ENCODE measurements at regions not wholly inside any gene's neighbourhood (a gene's known extent, or its start where the extent isn't known, plus 50 kb on each side); places are given as distances from the start of the nearest gene placed in this dataset.

DNA sequence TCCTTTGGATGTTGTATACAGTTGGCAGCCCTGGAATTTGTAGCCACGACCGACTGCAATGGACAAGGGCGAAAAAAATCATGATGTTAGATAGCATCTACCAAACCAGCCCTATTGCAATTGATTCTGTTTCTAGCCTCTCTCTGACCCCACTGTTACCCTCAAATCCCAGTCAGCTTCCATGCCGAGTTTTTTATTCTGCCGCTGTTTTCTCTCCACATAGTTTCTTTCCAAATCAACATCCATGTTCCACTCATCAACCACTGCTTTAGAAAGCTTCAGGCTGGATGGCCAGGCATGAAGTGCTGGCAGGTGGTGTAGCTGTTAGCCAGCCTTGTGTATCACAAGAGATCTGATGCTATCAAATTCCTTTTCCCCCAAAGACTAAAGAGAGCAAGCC is 272.8 kb downstream of the FIGN start:
- no peak for DNase-seq (ENCODE audit: extremely low read depth, low read depth)

- no peak for DNase-seq (ENCODE audit: extremely low read depth, low read depth)
These were observed 275.8 kb downstream of the FIGN start for GRCh38 chr2:163459986-163460385.

DNA sequence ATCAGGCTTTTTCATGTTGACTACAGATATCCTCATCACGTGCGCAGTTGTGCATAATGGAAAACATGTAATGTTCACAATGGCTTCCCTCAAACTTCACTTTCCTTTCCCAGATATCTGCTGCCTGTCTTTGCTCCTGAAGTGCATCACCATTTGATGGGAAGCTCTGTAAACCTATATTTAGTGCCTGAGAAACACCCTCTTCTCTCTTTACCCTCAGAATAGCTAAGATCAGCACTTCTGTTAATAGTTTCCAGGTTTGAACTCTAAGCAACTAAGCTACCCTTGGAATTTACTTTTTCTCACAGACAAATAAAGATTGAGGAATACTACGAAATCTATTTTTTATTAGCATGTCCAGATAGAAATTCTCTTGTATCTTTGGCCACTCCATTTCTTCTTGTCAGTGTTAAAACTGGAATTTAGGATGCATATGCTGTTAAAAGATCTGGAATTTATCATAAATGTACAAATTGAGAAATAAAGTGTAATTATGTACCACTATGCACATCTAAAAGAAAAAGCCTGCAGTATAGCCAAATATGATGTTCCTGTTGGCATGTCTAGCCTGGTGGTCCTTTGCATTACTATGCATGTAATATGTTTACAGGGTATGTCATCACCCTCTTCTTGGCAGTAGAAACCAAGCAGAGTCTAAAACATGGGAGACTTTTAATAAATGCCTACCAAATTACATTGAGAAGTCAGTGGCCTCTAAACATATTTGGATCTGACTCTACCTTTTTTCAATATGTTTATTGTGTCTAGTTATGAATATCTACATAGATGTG is 278.7 kb downstream of the FIGN start:
- no peak for DNase-seq (ENCODE audit: extremely low read depth, low read depth)

DNA sequence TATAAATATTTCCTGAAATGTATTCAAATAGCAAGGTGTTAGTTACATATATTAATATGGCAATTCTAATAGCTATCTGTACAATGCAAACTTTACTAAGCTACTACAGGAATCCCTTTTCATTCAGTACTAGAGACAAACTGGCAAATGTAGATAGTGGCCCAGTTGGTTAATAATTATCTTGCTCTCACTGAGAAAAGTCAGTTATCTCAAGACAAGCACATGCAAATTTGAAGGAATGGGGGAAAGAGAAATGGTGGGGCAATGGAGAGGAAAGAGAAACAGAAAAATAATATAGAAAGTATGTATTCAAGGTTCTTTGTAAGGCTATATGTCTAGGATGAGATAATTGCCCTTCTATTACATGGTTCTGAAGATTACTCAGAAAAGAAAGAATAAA is 280.0 kb downstream of the FIGN start:
- no peak for DNase-seq (ENCODE audit: extremely low read depth, low read depth)

DNA sequence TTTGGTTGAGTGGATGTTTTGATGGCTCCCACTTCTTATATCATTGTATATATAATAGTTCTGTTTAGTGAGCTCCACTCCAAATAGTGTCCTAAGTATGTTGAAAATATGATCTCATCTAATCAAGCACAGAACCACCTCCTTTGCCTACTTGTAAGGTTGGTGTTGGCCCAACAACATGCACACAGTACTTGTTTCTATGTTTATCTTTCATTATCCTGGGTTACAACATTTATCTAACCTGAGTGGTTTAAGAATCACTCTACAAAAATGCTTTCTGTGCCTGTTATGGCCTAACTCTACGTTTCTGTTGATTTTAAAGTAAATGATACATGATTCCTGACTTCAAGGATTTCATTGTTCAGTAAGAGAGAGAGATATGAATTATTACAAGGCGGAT is 281.9 kb downstream of the FIGN start:
- no peak for DNase-seq (ENCODE audit: extremely low read depth, low read depth)

GRCh38 chr2:163441603-163442002 is 294.2 kb downstream of the FIGN start:
- no peak for DNase-seq (ENCODE audit: extremely low read depth, low read depth)

DNA sequence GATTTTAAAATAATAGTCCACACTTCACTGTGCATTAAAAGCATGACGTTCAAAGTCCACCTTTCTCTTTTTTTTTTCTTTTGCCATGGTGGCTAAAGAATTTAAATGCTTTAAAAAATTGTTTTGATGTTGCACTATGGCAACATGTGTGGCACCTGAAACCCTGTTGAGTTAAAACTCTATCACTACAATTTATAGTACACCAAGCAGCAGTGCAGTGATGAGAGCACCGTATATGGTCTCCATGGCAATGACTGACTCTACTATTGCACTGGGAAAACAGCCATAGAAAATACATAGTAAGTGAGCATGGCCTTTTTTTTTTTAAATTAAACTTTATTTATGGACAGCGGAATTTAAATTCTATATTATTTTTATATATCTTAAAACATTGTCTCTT is 298.8 kb downstream of the FIGN start:
- no peak for DNase-seq (ENCODE audit: extremely low read depth, low read depth)

DNA sequence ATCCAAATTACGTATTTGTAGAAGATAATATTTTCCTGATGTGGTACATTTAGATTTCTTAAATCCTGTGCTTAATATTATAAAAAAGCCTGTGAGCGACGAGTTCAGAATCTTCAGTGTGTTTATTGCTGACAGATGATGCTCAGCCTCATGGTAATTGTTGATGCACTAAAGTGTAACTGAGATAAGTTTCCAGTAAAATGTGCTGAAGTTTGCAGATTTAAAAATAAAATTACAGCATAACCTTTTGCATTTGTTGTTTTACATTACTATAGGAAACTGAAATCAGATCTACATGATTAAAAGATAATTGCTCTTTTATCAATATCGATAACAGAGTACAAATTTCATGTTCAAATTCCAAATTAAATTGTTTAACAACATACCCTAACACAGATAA is 307.6 kb downstream of the FIGN start:
- DNase-seq (ENCODE audit: extremely low read depth, low read depth) = no peak

GRCh38 chr2:163420604-163421003 is 315.2 kb downstream of the FIGN start:
- no peak for DNase-seq (ENCODE audit: extremely low read depth, low read depth)

GRCh38 chr2:163419000-163419830 is 316.6 kb downstream of the FIGN start:
- DNase-seq (ENCODE audit: extremely low read depth, low read depth) = no peak

- no peak for DNase-seq (ENCODE audit: extremely low read depth, low read depth)
These were observed 318.0 kb downstream of the FIGN start for GRCh38 chr2:163417596-163418337.

GRCh38 chr2:163414121-163414520 is 321.7 kb downstream of the FIGN start:
- no peak for DNase-seq (ENCODE audit: extremely low read depth, low read depth)

DNA sequence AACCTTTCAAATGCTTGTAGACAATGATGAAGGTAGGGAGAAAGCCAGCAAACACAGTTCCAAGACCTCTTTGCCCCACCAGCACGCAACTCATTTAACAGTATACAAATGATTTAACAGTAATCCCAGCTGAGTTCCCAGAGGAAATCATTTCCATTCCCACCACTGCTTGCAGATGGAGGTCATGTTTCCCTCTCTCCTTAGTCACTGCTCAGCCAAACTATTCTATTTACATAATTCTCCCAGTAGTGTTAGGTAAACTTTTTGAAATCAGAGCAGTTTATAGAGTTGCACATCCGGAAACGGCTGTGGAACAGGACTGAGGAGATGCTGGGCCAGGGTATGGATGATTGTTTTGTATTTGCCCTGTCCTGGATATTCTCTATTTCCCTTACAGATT is 328.5 kb downstream of the FIGN start:
- no peak for DNase-seq (ENCODE audit: extremely low read depth, low read depth)

DNA sequence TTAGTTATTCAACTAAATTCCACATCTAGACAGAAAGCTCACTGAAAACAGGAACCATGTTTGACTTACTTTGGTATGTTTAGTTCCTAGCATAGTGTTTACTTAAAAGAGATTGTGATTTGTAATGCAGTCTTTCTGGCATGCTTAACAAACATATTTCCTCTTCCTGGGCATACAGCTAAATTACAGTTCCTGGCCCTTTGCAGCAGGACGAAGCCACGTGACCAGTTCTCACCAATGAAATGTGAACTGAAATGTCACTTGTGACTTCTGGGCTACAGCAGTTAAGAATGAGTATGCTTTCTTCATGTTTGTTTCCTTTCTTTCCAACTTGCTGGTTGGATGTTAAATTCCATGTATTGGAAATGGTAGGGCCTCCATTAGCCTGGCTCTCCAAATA is 330.5 kb downstream of the FIGN start:
- no peak for DNase-seq (ENCODE audit: extremely low read depth, low read depth)

DNA sequence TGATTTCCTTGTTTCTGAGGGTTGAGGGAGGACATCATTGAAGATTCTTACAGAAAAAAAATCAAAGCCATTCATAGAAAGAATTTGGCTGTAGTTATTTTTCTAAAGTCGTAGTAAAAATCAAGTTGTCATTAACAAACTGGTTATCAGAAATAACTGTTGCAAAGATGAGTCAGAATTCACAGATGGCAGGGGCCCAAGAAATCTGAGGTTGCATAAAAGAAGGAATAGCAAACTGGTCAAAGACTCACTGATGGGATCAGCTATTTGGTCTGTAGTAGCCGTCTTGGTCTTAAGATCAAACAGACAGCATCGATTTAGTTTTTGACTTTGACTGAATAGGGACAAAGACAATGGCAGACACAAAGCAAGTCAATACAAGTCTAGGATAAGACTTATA is 334.3 kb downstream of the FIGN start:
- no peak for DNase-seq (ENCODE audit: extremely low read depth, low read depth)

- no peak for DNase-seq (ENCODE audit: extremely low read depth, low read depth)
These were observed 338.4 kb downstream of the FIGN start for GRCh38 chr2:163397451-163397850.

DNA sequence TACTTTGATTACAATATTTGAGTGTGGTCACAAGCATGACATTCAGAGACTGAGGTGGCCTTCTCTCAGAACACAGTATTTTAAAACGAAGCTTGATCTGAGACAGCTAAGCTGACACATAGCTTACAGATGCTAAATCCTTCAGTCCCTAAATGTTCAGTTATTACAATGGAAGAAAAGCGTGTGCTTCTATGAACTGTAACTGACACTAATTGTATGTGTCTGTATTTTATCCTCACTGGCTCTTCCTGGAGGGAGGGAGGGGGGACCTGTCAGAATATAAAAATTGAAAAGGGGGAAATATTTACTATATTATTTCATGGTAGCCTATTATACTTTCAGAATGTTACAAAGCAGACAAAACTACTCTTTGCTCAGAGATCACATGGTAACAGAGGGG is 340.2 kb downstream of the FIGN start:
- no peak for DNase-seq (ENCODE audit: extremely low read depth, low read depth)

GRCh38 chr2:163389838-163390237 is 346.0 kb downstream of the FIGN start:
- no peak for DNase-seq (ENCODE audit: extremely low read depth, low read depth)

- DNase-seq (ENCODE audit: extremely low read depth, low read depth) = no peak
These were observed 360.3 kb downstream of the FIGN start for GRCh38 chr2:163375472-163375871.

DNA sequence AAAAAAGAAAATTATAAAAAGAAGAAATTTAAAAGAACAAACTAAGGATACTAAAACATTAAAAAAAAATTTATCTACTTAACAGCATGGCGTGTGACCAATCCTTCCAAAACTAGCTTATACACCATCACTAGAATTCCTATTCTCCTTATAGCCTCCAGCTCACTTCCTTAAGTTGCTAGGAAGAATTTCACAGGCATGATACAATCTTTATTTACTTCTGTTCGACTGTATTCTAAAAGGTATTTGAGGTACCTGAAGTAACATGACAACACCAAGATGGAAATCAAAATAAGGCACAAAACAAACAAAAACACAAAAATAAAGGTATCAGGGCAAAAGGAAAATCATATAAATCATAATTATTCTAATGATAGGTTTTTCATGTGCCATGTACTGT is 360.7 kb downstream of the FIGN start:
- DNase-seq (ENCODE audit: extremely low read depth, low read depth) = no peak

DNA sequence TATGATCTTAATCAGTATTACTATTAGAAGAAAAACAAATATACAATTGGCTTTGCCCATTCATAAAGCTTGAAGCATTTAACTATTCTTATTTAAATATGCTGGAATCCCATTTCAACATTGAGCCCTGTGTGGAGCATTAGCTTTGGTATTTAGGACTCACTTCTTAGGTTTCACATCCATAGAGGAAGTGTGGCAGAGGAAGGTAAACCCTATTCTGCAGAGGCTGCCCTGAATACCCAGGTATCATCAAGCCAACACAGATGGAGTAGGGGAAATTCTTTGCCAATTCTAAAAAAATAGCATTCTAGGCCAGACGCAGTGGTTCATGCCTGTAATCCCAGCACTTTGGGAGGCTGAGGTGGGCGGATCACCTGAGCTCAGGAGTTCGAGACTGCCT is 361.5 kb downstream of the FIGN start:
- no peak for DNase-seq (ENCODE audit: extremely low read depth, low read depth)
